A549 (cell line): ENCODE measurements at regions not wholly inside any gene's neighbourhood (a gene's known extent, or its start where the extent isn't known, plus 50 kb on each side); places are given as distances from the start of the nearest gene placed in this dataset.

ENCODE experiments used
- BHLHE40 ChIP-seq: IDR thresholded peaks from 2 replicates; pipeline ENCODE4 v1.6.1; 2012; ENCODE audit warnings: low read depth, low read length, inconsistent platforms
- CTCF ChIP-seq: fragments of >200 bp; sonication (Bioruptor Twin); formaldehyde crosslinking; IDR thresholded peaks from 3 replicates; pipeline ENCODE4 v1.5.1; 2016
- ESRRA ChIP-seq: fragments of 150-350 bp; IDR thresholded peaks from 2 replicates; pipeline ENCODE4 v1.6.1; 2014; ENCODE audit warnings: mild to moderate bottlenecking, low read length, borderline replicate concordance
- KDM1A ChIP-seq: fragments of 200-600 bp; sonication (generic); IDR thresholded peaks from 2 replicates; pipeline ENCODE4 v1.6.1; 2016; ENCODE audit warnings: low read depth, mild to moderate bottlenecking
- NPAS2 ChIP-seq: fragments of 250-450 bp; sonication (Bioruptor Pico); IDR thresholded peaks from 2 replicates; pipeline ENCODE4 v1.8.0; 2022; ENCODE audit warnings: mild to moderate bottlenecking, moderate library complexity, borderline replicate concordance
- POLR2AphosphoS2 ChIP-seq: conservative IDR thresholded peaks from 2 replicates; pipeline ENCODE4 v1.6.1; 2012; ENCODE audit warnings: low read length, improper control_type of control experiment, inconsistent platforms
- RCOR1 ChIP-seq: fragments of 150-350 bp; IDR thresholded peaks from 2 replicates; pipeline ENCODE4 v1.6.1; 2014; ENCODE audit warnings: antibody characterized with exemption, low read length, low read depth
- USF2 ChIP-seq: fragments of 450-650 bp; IDR thresholded peaks from 2 replicates; pipeline ENCODE4 v1.6.1; 2014; ENCODE audit warnings: antibody characterized with exemption

GRCh38 chr5:68685863-68686262, 408.0 kb upstream of the SLC30A5 start:
- no peak for TF ChIP-seq CTCF
- TF ChIP-seq RCOR1: no peak
- no peak for TF ChIP-seq ESRRA
- no peak for TF ChIP-seq BHLHE40
- TF ChIP-seq USF2: no peak
- no peak for TF ChIP-seq KDM1A
- no peak for TF ChIP-seq NPAS2 (CRISPR knock-in tag)
- no peak for TF ChIP-seq POLR2AphosphoS2
